ENCODE measurements at regions not wholly inside any gene's neighbourhood (a gene's known extent, or its start where the extent isn't known, plus 50 kb on each side); places are given as distances from the start of the nearest gene placed in this dataset.
"Not testable (repeated sequence)": the region's sequence is repeated elsewhere in the genome, so short reads cannot be mapped to it uniquely, and the experiment has no call there.

- no peak for DNase-seq (ENCODE audit: low read depth, low spot score)
- Histone ChIP-seq H3K4me3 (ENCODE audit: insufficient read length, low read depth) (no peak overlapping the region), H3K9ac (ENCODE audit: insufficient read length, low read depth) (no peak overlapping the region), H3K9me3 (ENCODE audit: insufficient read depth, low read length) (peaks cover 4% of the 10 kb centered on the region; the same call in 1 of the 2 replicates), H3K4me1 (ENCODE audit: insufficient read depth, insufficient read length) (no peaks in the 10 kb centered on the region), H3K27me3 (ENCODE audit: insufficient read depth, insufficient read length) (no peaks in the 10 kb centered on the region), H3K36me3 (ENCODE audit: insufficient read depth, insufficient read length, low read length) (no peaks in the 10 kb centered on the region)
- no peak for TF ChIP-seq SUZ12 (IDR thresholded peaks at IDR 0.05; ENCODE audit: extremely low read depth, insufficient read depth, insufficient read length)
- TF ChIP-seq YY1 (IDR thresholded peaks at IDR 0.05; ENCODE audit: insufficient read depth, insufficient read length) = no peak
These were observed 188.8 kb upstream of the GPC6 start for GRCh38 chr13:93037780-93038179.

DNA sequence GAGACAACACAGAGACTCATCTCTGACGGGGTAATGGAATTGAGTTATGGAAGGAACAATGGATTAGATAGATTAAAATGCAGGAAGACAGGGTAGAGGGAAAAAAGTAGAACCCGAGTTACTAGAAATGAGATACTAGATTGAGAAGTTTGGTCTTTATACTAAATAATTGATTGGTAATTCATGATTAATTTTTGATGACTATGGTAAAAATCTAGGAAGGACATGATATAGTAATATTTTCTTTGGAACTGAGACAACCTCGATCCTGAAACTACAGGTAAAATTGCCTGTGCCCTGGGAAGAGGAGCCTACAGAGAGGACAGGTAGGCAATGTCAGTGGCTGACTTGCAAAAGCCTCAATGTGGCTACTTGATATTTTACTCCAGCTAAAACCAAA, 188.4 kb upstream of the GPC6 start:
- no peak for TF ChIP-seq ZNF274 (IDR thresholded peaks at IDR 0.05; ENCODE audit: low read depth, low read length)
- no peak for TF ChIP-seq YY1 (IDR thresholded peaks at IDR 0.05; ENCODE audit: insufficient read depth, insufficient read length)
- no peak for TF ChIP-seq SUZ12 (IDR thresholded peaks at IDR 0.05; ENCODE audit: extremely low read depth, insufficient read depth, insufficient read length)
- no peaks in the 10 kb centered on the region for H3K4me1 ChIP-seq (ENCODE audit: insufficient read depth, insufficient read length)
- H3K4me3 ChIP-seq (ENCODE audit: insufficient read length, low read depth) = no peak overlapping the region
- DNase-seq (ENCODE audit: low read depth, low spot score) = no peak
- no peaks in the 10 kb centered on the region for H3K27me3 ChIP-seq (ENCODE audit: insufficient read depth, insufficient read length)
- no peaks in the 10 kb centered on the region for H3K36me3 ChIP-seq (ENCODE audit: insufficient read depth, insufficient read length, low read length)
- no peak overlapping the region for H3K9ac ChIP-seq (ENCODE audit: insufficient read length, low read depth)
- H3K9me3 ChIP-seq (ENCODE audit: insufficient read depth, low read length) = peaks cover 4% of the 10 kb centered on the region; the same call in 1 of the 2 replicates

- Histone ChIP-seq H3K36me3 (ENCODE audit: insufficient read depth, insufficient read length, low read length) (no peaks in the 10 kb centered on the region), H3K9me3 (ENCODE audit: insufficient read depth, low read length) (peaks cover 4% of the 10 kb centered on the region; the same call in 1 of the 2 replicates), H3K9ac (ENCODE audit: insufficient read length, low read depth) (no peak overlapping the region), H3K27me3 (ENCODE audit: insufficient read depth, insufficient read length) (no peaks in the 10 kb centered on the region), H3K4me3 (ENCODE audit: insufficient read length, low read depth) (no peak overlapping the region), H3K4me1 (ENCODE audit: insufficient read depth, insufficient read length) (no peaks in the 10 kb centered on the region)
- peak; percentile 6 for DNase-seq (ENCODE audit: low read depth, low spot score)
- TF ChIP-seq SUZ12 (IDR thresholded peaks at IDR 0.05; ENCODE audit: extremely low read depth, insufficient read depth, insufficient read length) = no peak
- TF ChIP-seq ZNF274 (IDR thresholded peaks at IDR 0.05; ENCODE audit: low read depth, low read length) = no peak
- TF ChIP-seq YY1 (IDR thresholded peaks at IDR 0.05; ENCODE audit: insufficient read depth, insufficient read length) = no peak
These were observed 187.5 kb upstream of the GPC6 start for GRCh38 chr13:93039131-93039530.

DNA sequence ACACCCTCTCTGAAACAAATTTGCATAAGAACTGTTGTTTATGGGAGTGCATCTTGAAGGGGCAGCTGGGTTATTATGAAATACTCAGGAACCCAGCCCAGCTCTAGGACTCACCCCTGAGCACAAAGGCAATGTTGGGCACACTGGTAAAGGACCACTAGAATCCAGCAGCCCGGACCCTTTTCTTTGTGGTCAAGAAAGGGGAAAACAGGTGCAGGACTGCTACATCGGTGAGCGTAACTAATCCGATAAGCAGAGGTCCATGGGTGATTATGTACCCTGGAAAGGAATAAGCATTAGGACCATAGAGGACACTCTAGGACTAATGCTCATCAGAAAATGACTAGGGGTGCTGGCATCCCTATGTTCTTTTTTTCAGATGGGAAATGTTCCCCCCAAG, 185.0 kb upstream of the GPC6 start:
- H3K27me3 ChIP-seq (ENCODE audit: insufficient read depth, insufficient read length); H3K4me3 ChIP-seq (ENCODE audit: insufficient read length, low read depth); H3K9me3 ChIP-seq (ENCODE audit: insufficient read depth, low read length); DNase-seq (ENCODE audit: low read depth, low spot score); H3K36me3 ChIP-seq (ENCODE audit: insufficient read depth, insufficient read length, low read length); H3K4me1 ChIP-seq (ENCODE audit: insufficient read depth, insufficient read length); H3K9ac ChIP-seq (ENCODE audit: insufficient read length, low read depth): not testable (repeated sequence)

DNA sequence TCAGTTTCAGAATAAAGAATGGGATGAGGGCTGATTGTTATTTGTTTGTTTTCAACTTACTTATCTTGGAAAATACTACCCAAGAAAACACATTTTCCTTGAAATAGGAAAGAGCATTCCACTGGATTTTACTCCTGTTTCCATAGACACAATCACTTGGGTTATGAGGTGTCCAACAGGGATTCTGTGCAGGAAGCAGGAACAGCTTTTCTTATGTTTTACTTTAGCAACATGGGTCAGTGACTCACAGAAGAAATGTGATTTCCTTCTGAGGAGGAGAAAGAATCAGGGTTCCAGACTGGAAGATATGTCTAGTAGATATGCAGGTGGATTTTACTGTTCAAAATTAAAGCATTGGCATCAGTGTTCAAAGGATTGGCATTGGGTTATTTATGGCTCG, 180.8 kb upstream of the GPC6 start:
- Histone ChIP-seq H3K4me1 (ENCODE audit: insufficient read depth, insufficient read length) (no peaks in the 10 kb centered on the region), H3K27me3 (ENCODE audit: insufficient read depth, insufficient read length) (no peaks in the 10 kb centered on the region), H3K36me3 (ENCODE audit: insufficient read depth, insufficient read length, low read length) (no peaks in the 10 kb centered on the region), H3K4me3 (ENCODE audit: insufficient read length, low read depth) (no peak overlapping the region), H3K9me3 (ENCODE audit: insufficient read depth, low read length) (no peaks in the 10 kb centered on the region), H3K9ac (ENCODE audit: insufficient read length, low read depth) (no peak overlapping the region)
- no peak for TF ChIP-seq ZNF274 (IDR thresholded peaks at IDR 0.05; ENCODE audit: low read depth, low read length)
- no peak for TF ChIP-seq YY1 (IDR thresholded peaks at IDR 0.05; ENCODE audit: insufficient read depth, insufficient read length)
- TF ChIP-seq SUZ12 (IDR thresholded peaks at IDR 0.05; ENCODE audit: extremely low read depth, insufficient read depth, insufficient read length) = no peak
- DNase-seq (ENCODE audit: low read depth, low spot score) = no peak

- no peak overlapping the region for H3K4me3 ChIP-seq (ENCODE audit: insufficient read length, low read depth)
- no peaks in the 10 kb centered on the region for H3K36me3 ChIP-seq (ENCODE audit: insufficient read depth, insufficient read length, low read length)
- TF ChIP-seq YY1 (IDR thresholded peaks at IDR 0.05; ENCODE audit: insufficient read depth, insufficient read length) = no peak
- TF ChIP-seq SUZ12 (IDR thresholded peaks at IDR 0.05; ENCODE audit: extremely low read depth, insufficient read depth, insufficient read length) = no peak
- TF ChIP-seq ZNF274 (IDR thresholded peaks at IDR 0.05; ENCODE audit: low read depth, low read length) = no peak
- H3K9ac ChIP-seq (ENCODE audit: insufficient read length, low read depth) = no peak overlapping the region
- no peaks in the 10 kb centered on the region for H3K9me3 ChIP-seq (ENCODE audit: insufficient read depth, low read length)
- H3K4me1 ChIP-seq (ENCODE audit: insufficient read depth, insufficient read length) = no peaks in the 10 kb centered on the region
- H3K27me3 ChIP-seq (ENCODE audit: insufficient read depth, insufficient read length) = no peaks in the 10 kb centered on the region
- DNase-seq (ENCODE audit: low read depth, low spot score) = no peak
These were observed 171.4 kb upstream of the GPC6 start for GRCh38 chr13:93055233-93055632.

DNA sequence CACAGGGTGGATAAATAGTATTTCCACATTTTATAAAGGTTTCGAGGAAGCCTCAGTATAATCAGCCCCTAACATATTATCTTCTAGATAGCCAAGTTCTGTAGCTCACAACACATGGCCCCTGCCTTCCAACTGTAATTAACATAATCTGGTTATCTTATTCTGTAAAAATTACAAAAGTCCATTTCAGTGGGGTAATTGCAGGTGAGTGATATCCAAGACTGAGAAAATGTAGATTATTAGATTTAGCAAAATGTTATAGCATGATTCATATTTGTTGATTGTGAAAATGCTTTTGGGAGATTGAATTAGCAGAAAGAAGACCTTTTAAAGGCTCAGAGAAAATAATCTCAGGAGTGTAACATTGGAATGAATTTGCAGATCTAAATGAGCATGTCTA, 168.3 kb upstream of the GPC6 start:
- Histone ChIP-seq H3K9me3 (ENCODE audit: insufficient read depth, low read length) (no peaks in the 10 kb centered on the region), H3K36me3 (ENCODE audit: insufficient read depth, insufficient read length, low read length) (no peaks in the 10 kb centered on the region), H3K4me1 (ENCODE audit: insufficient read depth, insufficient read length) (no peaks in the 10 kb centered on the region), H3K9ac (ENCODE audit: insufficient read length, low read depth) (no peak overlapping the region), H3K4me3 (ENCODE audit: insufficient read length, low read depth) (no peak overlapping the region), H3K27me3 (ENCODE audit: insufficient read depth, insufficient read length) (no peaks in the 10 kb centered on the region)
- no peak for DNase-seq (ENCODE audit: low read depth, low spot score)
- no peak for TF ChIP-seq ZNF274 (IDR thresholded peaks at IDR 0.05; ENCODE audit: low read depth, low read length)
- no peak for TF ChIP-seq SUZ12 (IDR thresholded peaks at IDR 0.05; ENCODE audit: extremely low read depth, insufficient read depth, insufficient read length)
- TF ChIP-seq YY1 (IDR thresholded peaks at IDR 0.05; ENCODE audit: insufficient read depth, insufficient read length) = no peak

DNA sequence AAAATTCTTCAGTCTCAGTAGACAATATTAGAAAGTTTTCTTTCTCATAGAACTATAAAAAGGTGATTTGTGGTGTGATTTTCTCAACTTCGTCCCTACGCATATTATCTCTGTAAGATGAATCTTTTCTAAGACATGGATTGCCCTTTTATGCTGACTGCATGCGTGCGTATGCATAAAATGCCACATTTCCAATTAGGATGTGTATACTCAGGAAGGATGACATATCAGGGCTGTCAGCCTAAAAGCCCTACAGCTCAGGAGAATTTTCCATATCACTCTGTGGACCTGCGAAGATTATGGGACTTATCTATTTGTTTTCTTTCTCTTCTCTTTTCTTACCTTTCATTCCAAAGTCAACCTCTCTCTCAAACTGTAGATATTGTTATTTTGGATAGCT, 166.5 kb upstream of the GPC6 start:
- no peaks in the 10 kb centered on the region for H3K36me3 ChIP-seq (ENCODE audit: insufficient read depth, insufficient read length, low read length)
- H3K9me3 ChIP-seq (ENCODE audit: insufficient read depth, low read length) = no peaks in the 10 kb centered on the region
- H3K4me1 ChIP-seq (ENCODE audit: insufficient read depth, insufficient read length) = no peaks in the 10 kb centered on the region
- no peak overlapping the region for H3K9ac ChIP-seq (ENCODE audit: insufficient read length, low read depth)
- TF ChIP-seq ZNF274 (IDR thresholded peaks at IDR 0.05; ENCODE audit: low read depth, low read length) (no peak), YY1 (IDR thresholded peaks at IDR 0.05; ENCODE audit: insufficient read depth, insufficient read length) (no peak), SUZ12 (IDR thresholded peaks at IDR 0.05; ENCODE audit: extremely low read depth, insufficient read depth, insufficient read length) (no peak)
- H3K27me3 ChIP-seq (ENCODE audit: insufficient read depth, insufficient read length) = no peaks in the 10 kb centered on the region
- DNase-seq (ENCODE audit: low read depth, low spot score) = no peak
- H3K4me3 ChIP-seq (ENCODE audit: insufficient read length, low read depth) = no peak overlapping the region
